ENCODE measurements at regions not wholly inside any gene's neighbourhood (a gene's known extent, or its start where the extent isn't known, plus 50 kb on each side); places are given as distances from the start of the nearest gene placed in this dataset.
A peak's percentile ranks its signal among the peaks of the same experiment; 100 is the strongest.

DNA sequence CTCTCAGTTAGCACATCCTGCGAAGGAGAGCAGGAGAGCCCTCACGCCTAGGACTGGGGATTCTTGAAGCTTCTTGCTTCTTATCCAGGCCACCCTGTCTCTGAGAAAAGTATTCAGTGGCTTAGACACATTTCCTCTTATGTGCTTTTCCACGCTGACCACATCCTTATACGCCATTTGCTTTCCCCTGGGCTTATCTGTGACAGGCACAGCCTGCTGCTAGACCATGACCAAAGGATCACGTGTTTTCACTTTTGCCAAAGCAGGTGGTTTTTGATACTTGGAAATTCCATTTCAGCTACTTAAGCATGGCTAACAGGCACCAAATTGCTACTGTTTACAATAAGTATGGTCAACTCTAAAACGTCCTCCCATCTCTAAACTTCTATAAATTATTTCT, 587.4 kb downstream of the AACS start:
- TF ChIP-seq, protein P1, sequence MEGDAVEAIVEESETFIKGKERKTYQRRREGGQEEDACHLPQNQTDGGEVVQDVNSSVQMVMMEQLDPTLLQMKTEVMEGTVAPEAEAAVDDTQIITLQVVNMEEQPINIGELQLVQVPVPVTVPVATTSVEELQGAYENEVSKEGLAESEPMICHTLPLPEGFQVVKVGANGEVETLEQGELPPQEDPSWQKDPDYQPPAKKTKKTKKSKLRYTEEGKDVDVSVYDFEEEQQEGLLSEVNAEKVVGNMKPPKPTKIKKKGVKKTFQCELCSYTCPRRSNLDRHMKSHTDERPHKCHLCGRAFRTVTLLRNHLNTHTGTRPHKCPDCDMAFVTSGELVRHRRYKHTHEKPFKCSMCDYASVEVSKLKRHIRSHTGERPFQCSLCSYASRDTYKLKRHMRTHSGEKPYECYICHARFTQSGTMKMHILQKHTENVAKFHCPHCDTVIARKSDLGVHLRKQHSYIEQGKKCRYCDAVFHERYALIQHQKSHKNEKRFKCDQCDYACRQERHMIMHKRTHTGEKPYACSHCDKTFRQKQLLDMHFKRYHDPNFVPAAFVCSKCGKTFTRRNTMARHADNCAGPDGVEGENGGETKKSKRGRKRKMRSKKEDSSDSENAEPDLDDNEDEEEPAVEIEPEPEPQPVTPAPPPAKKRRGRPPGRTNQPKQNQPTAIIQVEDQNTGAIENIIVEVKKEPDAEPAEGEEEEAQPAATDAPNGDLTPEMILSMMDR (conservative IDR thresholded peaks at IDR 0.05): no peak
- no peak overlapping the region for H3K27ac ChIP-seq

DNA sequence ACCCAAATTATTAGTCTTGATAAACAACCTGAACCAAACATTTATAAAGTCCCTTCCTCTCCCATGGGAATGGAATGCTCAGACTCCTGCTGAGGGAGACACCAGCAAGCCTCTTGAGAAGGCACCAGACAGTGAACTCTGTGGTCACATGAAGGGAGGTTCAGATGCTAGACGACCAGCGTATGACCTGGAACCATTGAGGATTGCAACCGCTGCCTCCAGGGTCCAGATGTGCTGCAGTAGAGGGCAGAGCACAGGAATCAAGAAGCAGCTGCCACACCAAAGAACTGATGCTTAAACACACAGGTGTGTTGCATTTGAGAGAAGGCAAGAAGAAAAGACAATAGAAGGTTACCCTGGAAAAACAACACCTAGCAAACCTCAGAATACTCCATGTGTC, 592.4 kb downstream of the AACS start:
- TF ChIP-seq, protein P1 (conservative IDR thresholded peaks at IDR 0.05): no peak
- no peak overlapping the region for H3K27ac ChIP-seq

DNA sequence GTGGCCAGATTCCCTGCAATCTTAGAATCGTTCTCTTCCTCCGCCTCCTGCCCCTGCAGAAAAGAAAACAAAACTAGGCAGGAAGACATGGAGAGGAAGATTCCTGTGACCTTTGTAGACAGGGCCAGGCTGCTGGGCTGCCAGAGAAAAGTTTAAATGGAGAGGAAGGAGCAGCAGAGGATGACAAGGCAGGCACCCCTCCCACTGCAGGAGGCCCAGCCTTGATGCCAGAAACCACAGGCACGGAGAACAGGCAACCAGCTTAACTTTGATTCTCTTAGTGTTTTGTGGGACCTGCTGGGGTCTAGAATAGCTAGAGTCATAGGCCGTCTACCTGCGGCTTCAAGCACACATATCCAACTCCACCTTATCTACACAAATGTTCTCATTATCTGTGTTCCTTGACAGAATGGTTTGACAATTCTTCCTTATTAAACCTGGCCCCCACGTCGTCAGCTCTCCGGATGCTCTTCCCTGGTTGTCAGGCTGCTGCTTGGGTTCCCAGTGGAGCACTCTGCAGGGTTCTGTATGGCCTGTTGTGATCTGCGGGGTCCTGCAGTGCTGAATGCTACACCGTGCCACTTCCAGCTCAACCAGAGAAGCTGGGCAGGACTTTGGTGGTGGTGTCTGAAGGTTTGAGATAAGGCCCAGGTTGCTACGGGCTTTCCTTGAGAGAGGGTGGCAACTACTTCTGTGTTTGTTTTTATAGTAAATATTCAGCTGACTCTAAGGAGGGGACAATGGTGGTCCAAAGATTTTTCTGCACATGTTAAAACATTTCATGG, 609.5 kb downstream of the AACS start:
- H3K27ac ChIP-seq: no peak overlapping the region
- TF ChIP-seq, protein P1 (conservative IDR thresholded peaks at IDR 0.05): no peak

DNA sequence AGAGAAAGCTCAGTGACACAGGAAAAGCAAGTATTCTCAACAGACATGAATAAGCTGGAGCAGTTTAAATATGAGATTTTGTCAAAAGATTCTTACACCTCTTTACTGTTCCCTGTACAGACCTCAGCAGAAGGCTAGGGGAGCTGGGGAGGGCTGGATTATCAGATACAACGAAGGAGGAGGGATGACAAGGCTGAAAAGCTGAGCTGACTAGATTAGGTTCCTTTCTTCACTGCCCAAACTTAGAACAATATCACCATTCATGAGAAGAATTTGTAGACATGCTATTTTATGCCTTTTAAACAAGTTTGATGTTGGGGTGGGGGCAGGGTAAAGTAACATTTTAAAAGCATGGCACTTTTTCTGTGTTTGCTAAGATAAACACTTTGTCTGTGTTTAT, 611.1 kb downstream of the AACS start:
- no peak overlapping the region for H3K27ac ChIP-seq
- TF ChIP-seq, protein P1 (conservative IDR thresholded peaks at IDR 0.05): no peak

DNA sequence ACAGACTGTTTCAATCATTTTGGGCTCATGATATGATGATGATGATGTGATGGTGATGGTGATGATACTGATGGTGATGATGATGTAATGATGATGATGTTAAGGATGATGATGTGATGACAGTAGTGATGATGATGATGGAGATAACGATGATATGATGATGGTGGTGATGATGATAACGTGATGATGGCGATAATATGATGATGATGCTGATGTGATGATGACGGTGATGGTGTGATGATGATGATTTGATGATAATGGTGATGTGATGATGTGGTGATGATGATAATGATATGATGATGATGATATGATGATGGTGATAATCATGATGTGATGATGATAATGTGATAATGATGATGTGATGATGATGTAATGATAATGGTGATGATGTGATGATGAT, 612.6 kb downstream of the AACS start:
- TF ChIP-seq, protein P1 (conservative IDR thresholded peaks at IDR 0.05): no peak

DNA sequence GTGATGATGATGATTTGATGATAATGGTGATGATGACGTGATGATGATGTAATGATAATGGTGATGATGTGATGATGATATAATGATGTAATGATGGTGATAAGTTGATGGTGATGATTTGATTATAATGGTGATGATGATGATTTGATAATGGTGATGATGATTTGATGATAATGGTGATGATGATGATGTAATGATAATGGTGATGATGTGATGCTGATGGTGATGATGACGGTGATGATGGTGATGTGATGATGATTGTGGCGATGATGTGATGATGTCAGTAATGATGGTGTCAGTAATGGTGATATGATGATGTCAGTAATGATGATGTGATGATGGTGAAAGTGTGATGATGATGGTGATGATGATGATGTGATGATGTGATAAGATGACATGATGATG, 613.4 kb downstream of the AACS start:
- TF ChIP-seq, protein P1 (conservative IDR thresholded peaks at IDR 0.05): no peak
- H3K27ac ChIP-seq: no peak overlapping the region

More for the DNA sequence above, 612.6 kb downstream of the AACS start:
- no peak overlapping the region for H3K27ac ChIP-seq

DNA sequence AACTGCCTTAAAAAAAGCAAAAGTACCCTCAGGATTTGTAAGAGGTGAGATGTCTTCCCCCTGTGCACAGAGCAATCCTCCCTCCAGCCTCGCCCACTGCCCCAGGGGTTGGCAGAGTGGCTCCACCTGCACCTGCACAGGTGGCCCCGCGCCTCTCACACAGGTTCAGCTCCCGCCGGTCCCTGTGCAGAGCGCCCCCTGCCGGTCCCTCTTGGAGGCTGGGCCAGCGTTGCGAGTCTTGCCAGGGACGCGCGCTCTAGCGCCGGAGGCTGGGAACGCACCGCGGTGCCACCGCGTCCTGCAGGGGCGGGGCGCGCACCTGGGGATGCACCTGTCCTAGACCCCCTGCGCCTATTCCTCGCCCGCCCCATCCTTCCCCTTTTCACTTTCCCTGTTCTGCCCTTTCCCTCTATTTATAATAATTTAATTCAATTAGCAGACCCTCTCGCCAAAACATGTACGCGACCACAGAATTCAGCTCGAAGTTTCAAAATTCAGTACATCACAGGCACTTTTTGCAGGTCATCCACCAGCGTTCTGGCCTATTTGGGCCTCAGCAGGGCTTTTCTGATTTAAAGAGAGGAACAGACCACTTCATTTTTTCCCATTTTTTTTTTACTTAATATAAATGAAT, 618.6 kb downstream of the AACS start:
- TF ChIP-seq, protein P1 (conservative IDR thresholded peaks at IDR 0.05): peak; percentile 69
- no peak overlapping the region for H3K27ac ChIP-seq

Measured in VCaP (cell line).